ENCODE measurements at regions not wholly inside any gene's neighbourhood (a gene's known extent, or its start where the extent isn't known, plus 50 kb on each side); places are given as distances from the start of the nearest gene placed in this dataset.

- no peak for DNase-seq (ENCODE audit: low spot score)
Measured at GRCh38 chr20:24169256-24169655, 180.7 kb upstream of the GGTLC1 start.

- no peak for DNase-seq (ENCODE audit: low spot score)
Measured at GRCh38 chr20:24166412-24166811, 177.8 kb upstream of the GGTLC1 start.

- no peak for DNase-seq (ENCODE audit: low spot score)
Measured at GRCh38 chr20:24166123-24166381, 177.5 kb upstream of the GGTLC1 start.

GRCh38 chr20:24165301-24166122 lies 176.9 kb upstream of the GGTLC1 start:
- DNase-seq (ENCODE audit: low spot score), result no peak

GRCh38 chr20:24164360-24164759 lies 175.8 kb upstream of the GGTLC1 start:
- DNase-seq (ENCODE audit: low spot score), result no peak

GRCh38 chr20:24163506-24163905 lies 174.9 kb upstream of the GGTLC1 start:
- DNase-seq (ENCODE audit: low spot score), result no peak

GRCh38 chr20:24160563-24161281 lies 172.1 kb upstream of the GGTLC1 start:
- peak; percentile 57 for DNase-seq (ENCODE audit: low spot score)

- no peak for DNase-seq (ENCODE audit: low spot score)
Measured at GRCh38 chr20:24158281-24158680, 169.7 kb upstream of the GGTLC1 start.

GRCh38 chr20:24157213-24157612 lies 168.6 kb upstream of the GGTLC1 start:
- no peak for DNase-seq (ENCODE audit: low spot score)

- DNase-seq (ENCODE audit: low spot score), result no peak
Measured at GRCh38 chr20:24153101-24154040, 164.8 kb upstream of the GGTLC1 start.

- DNase-seq (ENCODE audit: low spot score), result no peak
Measured at GRCh38 chr20:24151621-24152294, 163.2 kb upstream of the GGTLC1 start.

GRCh38 chr20:24150406-24150805 lies 161.8 kb upstream of the GGTLC1 start:
- no peak for DNase-seq (ENCODE audit: low spot score)

- DNase-seq (ENCODE audit: low spot score), result peak; percentile 30
Measured at GRCh38 chr20:24149881-24150307, 161.3 kb upstream of the GGTLC1 start.

GRCh38 chr20:24149175-24149574 lies 160.6 kb upstream of the GGTLC1 start:
- no peak for DNase-seq (ENCODE audit: low spot score)

GRCh38 chr20:24148372-24148771 lies 159.8 kb upstream of the GGTLC1 start:
- no peak for DNase-seq (ENCODE audit: low spot score)

GRCh38 chr20:24147961-24148360 lies 159.4 kb upstream of the GGTLC1 start:
- DNase-seq (ENCODE audit: low spot score), result no peak

GRCh38 chr20:24147479-24147878 lies 158.9 kb upstream of the GGTLC1 start:
- no peak for DNase-seq (ENCODE audit: low spot score)

- DNase-seq (ENCODE audit: low spot score), result no peak
Measured at GRCh38 chr20:24146231-24146634, 157.7 kb upstream of the GGTLC1 start.

GRCh38 chr20:24144371-24144770 lies 155.8 kb upstream of the GGTLC1 start:
- DNase-seq (ENCODE audit: low spot score), result no peak

- no peak for DNase-seq (ENCODE audit: low spot score)
Measured at GRCh38 chr20:24141111-24141510, 152.5 kb upstream of the GGTLC1 start.

- DNase-seq (ENCODE audit: low spot score), result no peak
Measured at GRCh38 chr20:24139846-24140245, 151.3 kb upstream of the GGTLC1 start.

GRCh38 chr20:24138951-24139350 lies 150.4 kb upstream of the GGTLC1 start:
- no peak for DNase-seq (ENCODE audit: low spot score)
